Tibial nerve (tissue), 4 donors: ENCODE measurements at regions not wholly inside any gene's neighbourhood (a gene's known extent, or its start where the extent isn't known, plus 50 kb on each side); places are given as distances from the start of the nearest gene placed in this dataset.

Experiments
- EP300 ChIP-seq, 2 donors: sonication (generic); formaldehyde crosslinking; IDR thresholded peaks; one replicate each; pipeline ENCODE4 v1.6.1; 2017; ENCODE audit warnings: antibody characterized with exemption in 2 of 2, mild to moderate bottlenecking in 1 of 2
- POLR2A ChIP-seq, 2 donors: fragments of 450-650 bp; IDR thresholded peaks; one replicate each; pipeline ENCODE4 v1.6.1; 2017; ENCODE audit warnings: antibody characterized with exemption in 2 of 2, mild to moderate bottlenecking in 2 of 2, moderate library complexity in 2 of 2
- TF ChIP-seq, protein P1 (sequence below), 5 experiments: fragments of 200-600 bp in 3 of 5; fragments of 450-650 bp in 2 of 5; sonication (generic) in 3 of 5; IDR thresholded peaks; one replicate each; pipeline ENCODE4 v1.5.1; 2016 to 2019; ENCODE audit warnings: antibody characterized with exemption in 5 of 5, mild to moderate bottlenecking in 3 of 5, moderate library complexity in 2 of 5

DNA sequence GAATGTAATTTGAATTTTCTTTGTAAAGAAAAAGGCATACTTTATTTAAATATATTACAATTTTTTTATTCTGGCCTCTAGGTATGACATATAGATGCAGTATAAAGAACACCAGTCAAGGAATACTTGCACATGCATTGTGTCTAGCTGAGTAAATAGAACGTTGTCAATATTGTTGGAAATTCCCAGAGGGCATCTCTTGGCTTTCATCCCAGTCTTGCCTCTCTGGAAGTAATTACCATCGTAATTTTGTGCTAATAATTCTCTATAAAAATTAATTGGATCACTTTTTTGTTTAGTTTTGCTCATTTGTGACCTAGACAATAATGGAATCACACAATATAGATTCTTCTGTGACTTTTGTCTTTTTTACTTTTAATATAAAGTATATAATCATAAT, 1052.3 kb upstream of the CELF2 start:
- TF ChIP-seq, protein P1, sequence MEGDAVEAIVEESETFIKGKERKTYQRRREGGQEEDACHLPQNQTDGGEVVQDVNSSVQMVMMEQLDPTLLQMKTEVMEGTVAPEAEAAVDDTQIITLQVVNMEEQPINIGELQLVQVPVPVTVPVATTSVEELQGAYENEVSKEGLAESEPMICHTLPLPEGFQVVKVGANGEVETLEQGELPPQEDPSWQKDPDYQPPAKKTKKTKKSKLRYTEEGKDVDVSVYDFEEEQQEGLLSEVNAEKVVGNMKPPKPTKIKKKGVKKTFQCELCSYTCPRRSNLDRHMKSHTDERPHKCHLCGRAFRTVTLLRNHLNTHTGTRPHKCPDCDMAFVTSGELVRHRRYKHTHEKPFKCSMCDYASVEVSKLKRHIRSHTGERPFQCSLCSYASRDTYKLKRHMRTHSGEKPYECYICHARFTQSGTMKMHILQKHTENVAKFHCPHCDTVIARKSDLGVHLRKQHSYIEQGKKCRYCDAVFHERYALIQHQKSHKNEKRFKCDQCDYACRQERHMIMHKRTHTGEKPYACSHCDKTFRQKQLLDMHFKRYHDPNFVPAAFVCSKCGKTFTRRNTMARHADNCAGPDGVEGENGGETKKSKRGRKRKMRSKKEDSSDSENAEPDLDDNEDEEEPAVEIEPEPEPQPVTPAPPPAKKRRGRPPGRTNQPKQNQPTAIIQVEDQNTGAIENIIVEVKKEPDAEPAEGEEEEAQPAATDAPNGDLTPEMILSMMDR (IDR thresholded peaks at IDR 0.05): no peak
- TF ChIP-seq EP300 (IDR thresholded peaks at IDR 0.05) (no peak), POLR2A (IDR thresholded peaks at IDR 0.05) (no peak)
